Middle frontal gyrus (tissue), 1 donor: ENCODE measurements at regions not wholly inside any gene's neighbourhood (a gene's known extent, or its start where the extent isn't known, plus 50 kb on each side); places are given as distances from the start of the nearest gene placed in this dataset.

Experiments used
- DNase-seq: peaks from one replicate; pipeline ENCODE4 v3.0.0-alpha.2; 2015; ENCODE audit warnings: low spot score; ENCODE audit errors: extremely low spot score

GRCh38 chr5:167814040-167814439 lies 477.4 kb upstream of the WWC1 start:
- DNase-seq: no peak

GRCh38 chr5:167814828-167815227 lies 476.6 kb upstream of the WWC1 start:
- no peak for DNase-seq

- no peak for DNase-seq
Observed at GRCh38 chr5:167816354-167816753, 475.1 kb upstream of the WWC1 start.

GRCh38 chr5:167816864-167817263 lies 474.6 kb upstream of the WWC1 start:
- DNase-seq: no peak

- no peak for DNase-seq
Observed at GRCh38 chr5:167819406-167819805, 472.0 kb upstream of the WWC1 start.

- no peak for DNase-seq
Observed at GRCh38 chr5:167820101-167820990, 471.1 kb upstream of the WWC1 start.

GRCh38 chr5:167821151-167821550 lies 470.3 kb upstream of the WWC1 start:
- no peak for DNase-seq

GRCh38 chr5:167821669-167822068 lies 469.8 kb upstream of the WWC1 start:
- DNase-seq: no peak

- DNase-seq: no peak
Observed at GRCh38 chr5:167822241-167822640, 469.2 kb upstream of the WWC1 start.

GRCh38 chr5:167823405-167823804 lies 468.0 kb upstream of the WWC1 start:
- DNase-seq: no peak

GRCh38 chr5:167827766-167828165 lies 463.7 kb upstream of the WWC1 start:
- DNase-seq: no peak

- DNase-seq: no peak
Observed at GRCh38 chr5:167831754-167832504, 459.5 kb upstream of the WWC1 start.

GRCh38 chr5:167832609-167833008 lies 458.8 kb upstream of the WWC1 start:
- no peak for DNase-seq

- no peak for DNase-seq
Observed at GRCh38 chr5:167833456-167833855, 458.0 kb upstream of the WWC1 start.

GRCh38 chr5:167835146-167835545 lies 456.3 kb upstream of the WWC1 start:
- DNase-seq: no peak

GRCh38 chr5:167837127-167837526 lies 454.3 kb upstream of the WWC1 start:
- DNase-seq: no peak

- DNase-seq: no peak
Observed at GRCh38 chr5:167839065-167839464, 452.4 kb upstream of the WWC1 start.

- no peak for DNase-seq
Observed at GRCh38 chr5:167840527-167841130, 450.8 kb upstream of the WWC1 start.

- no peak for DNase-seq
Observed at GRCh38 chr5:167843881-167844572, 447.4 kb upstream of the WWC1 start.

- DNase-seq: no peak
Observed at GRCh38 chr5:167845952-167846351, 445.5 kb upstream of the WWC1 start.

- no peak for DNase-seq
Observed at GRCh38 chr5:167849874-167850273, 441.6 kb upstream of the WWC1 start.

GRCh38 chr5:167850911-167851310 lies 440.5 kb upstream of the WWC1 start:
- no peak for DNase-seq
